ENCODE measurements at regions not wholly inside any gene's neighbourhood (a gene's known extent, or its start where the extent isn't known, plus 50 kb on each side); places are given as distances from the start of the nearest gene placed in this dataset.

- Mint-ChIP-seq H3K4me3 (no peak overlapping the region), H3K27ac (no peak overlapping the region), H3K4me1 (ENCODE audit: low read depth in 2 of 2) (no peaks in the 10 kb centered on the region), H3K27me3 (peaks cover 0 to 18% of the 10 kb centered on the region in 2 donors), H3K36me3 (no peaks in the 10 kb centered on the region), H3K9me3 (no peaks in the 10 kb centered on the region)
- DNase-seq (ENCODE audit: low spot score) (no peak), ATAC-seq (no peak)
Measured at GRCh38 chr5:152256580-152256979, 148.5 kb downstream of the NMUR2 start.

GRCh38 chr5:152255411-152255810 is 149.7 kb downstream of the NMUR2 start:
- ATAC-seq = no peak
- H3K27ac Mint-ChIP-seq = no peak overlapping the region
- H3K4me3 Mint-ChIP-seq = no peak overlapping the region
- no peaks in the 10 kb centered on the region for H3K36me3 Mint-ChIP-seq
- H3K4me1 Mint-ChIP-seq (ENCODE audit: low read depth in 2 of 2) = no peaks in the 10 kb centered on the region
- H3K27me3 Mint-ChIP-seq = peaks cover 0 to 18% of the 10 kb centered on the region in 2 donors
- H3K9me3 Mint-ChIP-seq = no peaks in the 10 kb centered on the region
- DNase-seq (ENCODE audit: low spot score) = no peak

DNA sequence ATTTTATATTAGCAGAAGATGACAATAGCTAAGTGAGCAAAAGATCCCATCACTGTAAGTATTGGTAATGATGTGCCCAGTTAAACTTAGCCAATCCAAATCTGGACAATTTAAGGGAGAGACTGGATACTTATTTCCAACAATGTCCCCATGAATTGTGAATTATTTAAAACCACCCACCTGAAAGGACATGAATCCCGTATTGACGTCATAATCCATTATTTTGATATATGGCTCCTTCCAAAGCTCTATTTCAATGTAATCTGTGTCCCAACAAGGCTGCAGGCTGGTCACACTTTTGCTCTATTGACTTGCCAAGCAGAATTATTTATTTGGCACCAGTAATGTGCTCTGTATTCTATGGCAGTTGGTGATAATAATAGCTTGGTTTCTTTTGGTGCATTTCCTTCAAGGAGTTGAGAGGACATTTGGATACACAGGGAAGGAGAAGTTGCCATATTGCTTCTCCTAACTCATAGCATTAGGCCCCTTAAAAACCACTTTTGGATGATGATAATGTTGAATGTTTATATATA is 157.2 kb downstream of the NMUR2 start:
- Mint-ChIP-seq H3K27ac (no peak overlapping the region), H3K9me3 (peaks cover 8% of the 10 kb centered on the region), H3K27me3 (no peaks in the 10 kb centered on the region), H3K4me1 (ENCODE audit: low read depth in 2 of 2) (no peaks in the 10 kb centered on the region), H3K4me3 (no peak overlapping the region), H3K36me3 (no peaks in the 10 kb centered on the region)
- DNase-seq (ENCODE audit: low spot score) (no peak), ATAC-seq (no peak)

GRCh38 chr5:152246401-152246800 is 158.7 kb downstream of the NMUR2 start:
- Mint-ChIP-seq H3K27ac (no peak overlapping the region), H3K27me3 (peaks cover 0 to 7% of the 10 kb centered on the region in 2 donors), H3K4me1 (ENCODE audit: low read depth in 2 of 2) (no peaks in the 10 kb centered on the region), H3K36me3 (no peaks in the 10 kb centered on the region), H3K9me3 (peaks cover 8% of the 10 kb centered on the region), H3K4me3 (no peak overlapping the region)
- ATAC-seq = no peak
- DNase-seq (ENCODE audit: low spot score) = no peak

- no peak for ATAC-seq
- no peaks in the 10 kb centered on the region for H3K4me1 Mint-ChIP-seq (ENCODE audit: low read depth in 2 of 2)
Measured at GRCh38 chr5:152237531-152237930, 167.5 kb downstream of the NMUR2 start.

GRCh38 chr5:152226191-152226590 is 178.9 kb downstream of the NMUR2 start:
- Mint-ChIP-seq H3K4me1 (ENCODE audit: low read depth in 2 of 2) (no peaks in the 10 kb centered on the region), H3K36me3 (no peaks in the 10 kb centered on the region), H3K4me3 (no peak overlapping the region), H3K27ac (no peak overlapping the region), H3K9me3 (peaks cover 7% of the 10 kb centered on the region), H3K27me3 (peaks cover 2 to 10% of the 10 kb centered on the region in 2 donors)
- no peak for DNase-seq (ENCODE audit: low spot score)
- ATAC-seq = no peak

More at GRCh38 chr5:152237531-152237930, 167.5 kb downstream of the NMUR2 start:
- no peak for DNase-seq (ENCODE audit: low spot score)
- Mint-ChIP-seq H3K27ac (no peak overlapping the region), H3K9me3 (peaks cover 6% of the 10 kb centered on the region), H3K36me3 (no peaks in the 10 kb centered on the region), H3K4me3 (no peak overlapping the region), H3K27me3 (peaks cover 0 to 13% of the 10 kb centered on the region in 2 donors)

- Mint-ChIP-seq H3K27ac (no peak overlapping the region), H3K4me3 (no peak overlapping the region), H3K27me3 (peaks cover 2 to 10% of the 10 kb centered on the region in 2 donors), H3K36me3 (no peaks in the 10 kb centered on the region), H3K9me3 (peaks cover 3% of the 10 kb centered on the region), H3K4me1 (ENCODE audit: low read depth in 2 of 2) (peaks cover 0 to 5% of the 10 kb centered on the region in 2 donors)
- ATAC-seq (no peak), DNase-seq (ENCODE audit: low spot score) (no peak)
Measured at GRCh38 chr5:152221721-152222629, 183.1 kb downstream of the NMUR2 start.

DNA sequence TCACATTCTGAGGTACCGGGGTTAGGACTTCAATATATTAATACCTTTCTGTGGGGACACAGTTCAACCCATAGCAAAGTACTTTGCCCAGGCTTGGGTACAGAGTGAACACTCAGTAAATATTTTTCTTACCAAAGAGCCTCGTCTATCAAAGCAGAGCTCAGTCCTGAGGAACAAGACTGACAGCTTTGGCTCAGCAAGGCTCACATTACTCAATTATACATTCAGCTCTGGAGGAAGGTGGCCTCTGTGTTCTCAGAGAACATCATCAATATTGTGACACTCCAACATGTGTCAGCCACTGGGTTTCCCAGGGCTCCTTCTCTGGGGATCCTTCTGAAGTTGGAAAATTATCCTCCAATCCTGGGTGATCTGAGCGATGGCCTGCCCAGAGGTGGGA is 186.4 kb downstream of the NMUR2 start:
- peaks cover 3% of the 10 kb centered on the region for H3K9me3 Mint-ChIP-seq
- ATAC-seq (no peak), DNase-seq (ENCODE audit: low spot score) (no peak)
- H3K27ac Mint-ChIP-seq = no peak overlapping the region
- no peak overlapping the region for H3K4me3 Mint-ChIP-seq
- no peaks in the 10 kb centered on the region for H3K27me3 Mint-ChIP-seq
- peaks cover 0 to 5% of the 10 kb centered on the region in 2 donors for H3K4me1 Mint-ChIP-seq (ENCODE audit: low read depth in 2 of 2)
- H3K36me3 Mint-ChIP-seq = no peaks in the 10 kb centered on the region

- no peak for ATAC-seq
- Mint-ChIP-seq H3K27ac (no peak overlapping the region), H3K4me1 (ENCODE audit: low read depth in 2 of 2) (no peaks in the 10 kb centered on the region), H3K4me3 (no peak overlapping the region), H3K9me3 (peaks cover 2% of the 10 kb centered on the region), H3K36me3 (no peaks in the 10 kb centered on the region), H3K27me3 (no peaks in the 10 kb centered on the region)
- DNase-seq (ENCODE audit: low spot score) = no peak
Measured at GRCh38 chr5:152205804-152206203, 199.3 kb downstream of the NMUR2 start.

GRCh38 chr5:152202321-152202720 is 202.8 kb downstream of the NMUR2 start:
- Mint-ChIP-seq H3K27ac (no peak overlapping the region), H3K27me3 (peaks cover 0 to 2% of the 10 kb centered on the region in 2 donors), H3K36me3 (no peaks in the 10 kb centered on the region), H3K9me3 (peaks cover 2% of the 10 kb centered on the region), H3K4me3 (no peak overlapping the region), H3K4me1 (ENCODE audit: low read depth in 2 of 2) (no peaks in the 10 kb centered on the region)
- ATAC-seq = no peak
- DNase-seq (ENCODE audit: low spot score) = no peak

- H3K9me3 Mint-ChIP-seq = peaks cover 10% of the 10 kb centered on the region
- H3K27ac Mint-ChIP-seq = no peak overlapping the region
- peaks cover 2 to 18% of the 10 kb centered on the region in 2 donors for H3K27me3 Mint-ChIP-seq
- DNase-seq (ENCODE audit: low spot score) = no peak
- H3K4me3 Mint-ChIP-seq = no peak overlapping the region
- peaks cover 8% of the 10 kb centered on the region for H3K36me3 Mint-ChIP-seq
- no peaks in the 10 kb centered on the region for H3K4me1 Mint-ChIP-seq (ENCODE audit: low read depth in 2 of 2)
- ATAC-seq = no peak
Measured at GRCh38 chr5:152193391-152194107, 211.5 kb downstream of the NMUR2 start.

- Mint-ChIP-seq H3K27ac (no peak overlapping the region), H3K4me1 (ENCODE audit: low read depth in 2 of 2) (no peaks in the 10 kb centered on the region), H3K27me3 (peaks cover 0 to 39% of the 10 kb centered on the region in 2 donors), H3K4me3 (no peak overlapping the region), H3K9me3 (peaks cover 6% of the 10 kb centered on the region), H3K36me3 (peaks cover 5% of the 10 kb centered on the region)
- ATAC-seq (no peak), DNase-seq (ENCODE audit: low spot score) (no peak)
Measured at GRCh38 chr5:152188251-152188650, 216.8 kb downstream of the NMUR2 start.

DNA sequence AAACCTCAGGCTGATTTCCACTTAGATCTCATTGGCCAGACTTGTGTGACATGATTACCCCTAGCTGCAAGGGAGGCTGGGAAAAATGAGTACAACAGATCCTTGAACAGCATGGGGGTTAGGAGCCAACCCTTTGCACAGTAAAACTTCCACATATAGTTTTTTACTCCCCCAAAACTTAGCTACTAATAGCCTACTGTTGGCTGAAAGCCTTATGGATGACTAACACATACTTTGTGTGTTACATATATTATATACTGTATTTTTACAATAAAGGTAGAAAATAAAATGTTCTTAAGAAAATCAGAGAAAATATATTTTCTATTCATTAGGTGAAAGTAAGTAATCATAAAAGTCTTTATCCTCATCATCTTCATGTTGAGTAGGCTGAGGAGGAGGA is 217.4 kb downstream of the NMUR2 start:
- H3K36me3 Mint-ChIP-seq = peaks cover 5% of the 10 kb centered on the region
- ATAC-seq (no peak), DNase-seq (ENCODE audit: low spot score) (no peak)
- no peak overlapping the region for H3K27ac Mint-ChIP-seq
- H3K4me3 Mint-ChIP-seq = no peak overlapping the region
- no peaks in the 10 kb centered on the region for H3K4me1 Mint-ChIP-seq (ENCODE audit: low read depth in 2 of 2)
- H3K9me3 Mint-ChIP-seq = no peaks in the 10 kb centered on the region
- peaks cover 0 to 39% of the 10 kb centered on the region in 2 donors for H3K27me3 Mint-ChIP-seq
